ENCODE measurements at regions not wholly inside any gene's neighbourhood (a gene's known extent, or its start where the extent isn't known, plus 50 kb on each side); places are given as distances from the start of the nearest gene placed in this dataset.

- DNase-seq (ENCODE audit: low spot score): no peak
- in situ Hi-C loops (cut with MboI; ENCODE audit: low pct_unique_long_range_greater_than_20kb, low sequenced_read_pairs, unreplicated experiment): no loop called here
- TF ChIP-seq CTCF (IDR thresholded peaks at IDR 0.05; ENCODE audit: extremely low read depth, insufficient read depth, missing control alignments): no peak
Measured at GRCh38 chr9:102049586-102050246, 311.3 kb upstream of the GRIN3A start.

GRCh38 chr9:102047549-102047948, 309.1 kb upstream of the GRIN3A start:
- no peak for TF ChIP-seq CTCF (IDR thresholded peaks at IDR 0.05; ENCODE audit: extremely low read depth, insufficient read depth, missing control alignments)
- in situ Hi-C loops (cut with MboI; ENCODE audit: low pct_unique_long_range_greater_than_20kb, low sequenced_read_pairs, unreplicated experiment): no loop called here
- no peak for DNase-seq (ENCODE audit: low spot score)

GRCh38 chr9:102044133-102044532, 305.7 kb upstream of the GRIN3A start:
- no peak for DNase-seq (ENCODE audit: low spot score)
- in situ Hi-C loops (cut with MboI; ENCODE audit: low pct_unique_long_range_greater_than_20kb, low sequenced_read_pairs, unreplicated experiment): no loop called here
- TF ChIP-seq CTCF (IDR thresholded peaks at IDR 0.05; ENCODE audit: extremely low read depth, insufficient read depth, missing control alignments): no peak

- DNase-seq (ENCODE audit: low spot score): no peak
- TF ChIP-seq CTCF (IDR thresholded peaks at IDR 0.05; ENCODE audit: extremely low read depth, insufficient read depth, missing control alignments): no peak
- in situ Hi-C loops (cut with MboI; ENCODE audit: low pct_unique_long_range_greater_than_20kb, low sequenced_read_pairs, unreplicated experiment): no loop called here
Measured at GRCh38 chr9:102038006-102038405, 299.6 kb upstream of the GRIN3A start.

- no peak for DNase-seq (ENCODE audit: low spot score)
- in situ Hi-C loops (cut with MboI; ENCODE audit: low pct_unique_long_range_greater_than_20kb, low sequenced_read_pairs, unreplicated experiment): no loop called here
- TF ChIP-seq CTCF (IDR thresholded peaks at IDR 0.05; ENCODE audit: extremely low read depth, insufficient read depth, missing control alignments): no peak
Measured at GRCh38 chr9:102035929-102036328, 297.5 kb upstream of the GRIN3A start.

- no peak for TF ChIP-seq CTCF (IDR thresholded peaks at IDR 0.05; ENCODE audit: extremely low read depth, insufficient read depth, missing control alignments)
- DNase-seq (ENCODE audit: low spot score): no peak
- in situ Hi-C loops (cut with MboI; ENCODE audit: low pct_unique_long_range_greater_than_20kb, low sequenced_read_pairs, unreplicated experiment): no loop called here
Measured at GRCh38 chr9:102032614-102033013, 294.2 kb upstream of the GRIN3A start.

Measured in GM13977 (cell line).